SU-DHL-6 (cell line): ENCODE measurements at regions not wholly inside any gene's neighbourhood (a gene's known extent, or its start where the extent isn't known, plus 50 kb on each side); places are given as distances from the start of the nearest gene placed in this dataset.

Experiments used
- H2AFZ ChIP-seq: fragments of 200-600 bp; sonication (generic); 2 replicates; pipeline ENCODE4 v1.6.1; 2014; ENCODE audit warnings: low read depth, mild to moderate bottlenecking, moderate library complexity, mixed read lengths, antibody characterized with exemption, low read length; ENCODE audit not compliant: severe bottlenecking
- H3F3A ChIP-seq: fragments of 200-600 bp; shearing (Covaris generic); 2 replicates; pipeline ENCODE4 v1.6.0; 2016; ENCODE audit warnings: antibody characterized with exemption, mild to moderate bottlenecking; ENCODE audit not compliant: insufficient read depth
- H3K27ac ChIP-seq: fragments of 200-600 bp; sonication (generic); 2 replicates; pipeline ENCODE4 v1.5.1; 2016; ENCODE audit warnings: low read depth, mild to moderate bottlenecking, low read length, moderate library complexity, mixed read lengths
- H3K27me3 ChIP-seq: fragments of 200-600 bp; sonication (generic), shearing (Covaris generic); 2 replicates; pipeline ENCODE4 v1.6.0; 2014; ENCODE audit warnings: mild to moderate bottlenecking, low read length
- H3K36me3 ChIP-seq: fragments of 200-600 bp; sonication (generic); 2 replicates; pipeline ENCODE4 v1.6.1; 2014; ENCODE audit warnings: mild to moderate bottlenecking, low read length, mixed read lengths
- H3K4me2 ChIP-seq: fragments of 300-600, 200-600 bp; shearing (Covaris generic), sonication (generic); 2 replicates; pipeline ENCODE4 v1.6.0; 2014; ENCODE audit warnings: low read length, low read depth, mild to moderate bottlenecking; ENCODE audit not compliant: poor library complexity, severe bottlenecking
- H3K4me3 ChIP-seq: fragments of 200-600 bp; sonication (generic); 2 replicates; pipeline ENCODE4 v1.5.1; 2014; ENCODE audit warnings: antibody characterized with exemption, low read length, mild to moderate bottlenecking, mixed read lengths; ENCODE audit not compliant: insufficient read depth, poor library complexity, severe bottlenecking
- H3K79me2 ChIP-seq: fragments of 200-600 bp; sonication (generic); 2 replicates; pipeline ENCODE4 v1.6.1; 2014; ENCODE audit warnings: mild to moderate bottlenecking, low read length, moderate library complexity; ENCODE audit not compliant: insufficient read depth
- H3K9ac ChIP-seq: fragments of 200-600 bp; sonication (generic); 2 replicates; pipeline ENCODE4 v1.7.0; 2014; ENCODE audit warnings: mild to moderate bottlenecking, low read length
- H3K9me2 ChIP-seq: fragments of 200-600 bp; sonication (generic); replicated peaks from 2 replicates; pipeline ENCODE4 v1.6.1; 2014; ENCODE audit warnings: low read length; ENCODE audit not compliant: insufficient read depth
- H3K9me3 ChIP-seq: fragments of 200-600 bp; sonication (generic); 2 replicates; pipeline ENCODE4 v1.6.1; 2014; ENCODE audit warnings: low read length, mixed read lengths; ENCODE audit not compliant: insufficient read depth
- H4K20me1 ChIP-seq: fragments of 200-600 bp; sonication (generic); 2 replicates; pipeline ENCODE4 v1.6.1; 2014; ENCODE audit warnings: low read depth, mild to moderate bottlenecking, antibody characterized with exemption, low read length, moderate library complexity, mixed read lengths
- CTCF ChIP-seq: fragments of 200-600 bp; sonication (generic); IDR thresholded peaks from one replicate; pipeline ENCODE4 v1.5.1; 2017; ENCODE audit warnings: antibody characterized with exemption, mild to moderate bottlenecking, low read length, moderate library complexity; ENCODE audit not compliant: insufficient read depth, poor library complexity, severe bottlenecking
- EZH2phosphoT487 ChIP-seq: fragments of 200-600 bp; sonication (generic), shearing (Covaris generic); conservative IDR thresholded peaks from 2 replicates; pipeline ENCODE4 v1.6.1; 2018; ENCODE audit warnings: mild to moderate bottlenecking, antibody characterized with exemption, low read length, moderate library complexity, mixed read lengths

DNA sequence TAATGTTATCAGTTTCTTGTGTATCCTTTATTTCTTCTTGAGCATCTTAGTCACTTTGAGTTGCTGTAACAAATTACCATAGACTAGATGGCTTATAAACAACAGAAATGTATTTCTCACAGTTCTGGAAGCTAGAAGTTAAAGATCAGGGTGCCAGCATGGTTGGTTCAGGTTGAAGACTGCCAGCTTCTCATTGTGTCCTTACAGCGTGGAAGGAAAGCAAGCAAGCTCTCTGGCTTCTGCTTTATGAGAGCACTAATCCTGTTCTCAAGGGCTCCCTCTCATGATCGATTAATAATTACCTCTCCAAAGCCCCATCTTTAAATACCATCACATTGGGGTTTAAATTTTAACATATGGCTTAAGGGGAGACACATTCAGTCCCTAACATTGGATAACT lies 497.2 kb downstream of the RAPGEF2 start:
- H3K79me2 ChIP-seq, result no peaks in the 10 kb centered on the region
- H3K36me3 ChIP-seq, result no peaks in the 10 kb centered on the region
- H2AFZ ChIP-seq, result no peak overlapping the region
- H3K27me3 ChIP-seq, result no peaks in the 10 kb centered on the region
- H3K4me2 ChIP-seq, result no peak overlapping the region
- TF ChIP-seq EZH2phosphoT487 (no peak), CTCF (no peak)
- H4K20me1 ChIP-seq, result no peaks in the 10 kb centered on the region
- H3K4me3 ChIP-seq, result no peak overlapping the region
- H3K9me3 ChIP-seq, result no peaks in the 10 kb centered on the region
- no peak overlapping the region for H3K27ac ChIP-seq
- H3F3A ChIP-seq, result no peaks in the 10 kb centered on the region
- no peak overlapping the region for H3K9ac ChIP-seq
- no peaks in the 10 kb centered on the region for H3K9me2 ChIP-seq

- Histone ChIP-seq H3K9ac (no peak overlapping the region), H3K36me3 (no peaks in the 10 kb centered on the region), H3K9me3 (no peaks in the 10 kb centered on the region), H3K4me3 (no peak overlapping the region), H3K79me2 (no peaks in the 10 kb centered on the region), H3K4me2 (no peak overlapping the region), H3K27me3 (no peaks in the 10 kb centered on the region), H2AFZ (no peak overlapping the region), H3F3A (no peaks in the 10 kb centered on the region), H3K9me2 (no peaks in the 10 kb centered on the region), H4K20me1 (no peaks in the 10 kb centered on the region), H3K27ac (no peak overlapping the region)
- no peak for TF ChIP-seq EZH2phosphoT487
- no peak for TF ChIP-seq CTCF
Observed at GRCh38 chr4:159604781-159605180, 501.9 kb downstream of the RAPGEF2 start.

- H4K20me1 ChIP-seq, result no peaks in the 10 kb centered on the region
- no peaks in the 10 kb centered on the region for H3K9me2 ChIP-seq
- no peak for TF ChIP-seq EZH2phosphoT487
- TF ChIP-seq CTCF, result no peak
- H3K27me3 ChIP-seq, result no peaks in the 10 kb centered on the region
- H3K27ac ChIP-seq, result no peak overlapping the region
- no peak overlapping the region for H3K4me3 ChIP-seq
- H2AFZ ChIP-seq, result no peak overlapping the region
- H3K36me3 ChIP-seq, result no peaks in the 10 kb centered on the region
- no peaks in the 10 kb centered on the region for H3K9me3 ChIP-seq
- H3F3A ChIP-seq, result no peaks in the 10 kb centered on the region
- no peaks in the 10 kb centered on the region for H3K79me2 ChIP-seq
- no peak overlapping the region for H3K4me2 ChIP-seq
- H3K9ac ChIP-seq, result no peak overlapping the region
Observed at GRCh38 chr4:159606835-159607234, 504.0 kb downstream of the RAPGEF2 start.

- H3K36me3 ChIP-seq, result no peaks in the 10 kb centered on the region
- no peaks in the 10 kb centered on the region for H3K9me2 ChIP-seq
- no peak overlapping the region for H3K9ac ChIP-seq
- H3K27me3 ChIP-seq, result no peaks in the 10 kb centered on the region
- H3K79me2 ChIP-seq, result no peaks in the 10 kb centered on the region
- no peaks in the 10 kb centered on the region for H3K9me3 ChIP-seq
- no peak overlapping the region for H3K4me2 ChIP-seq
- H3K27ac ChIP-seq, result no peak overlapping the region
- no peaks in the 10 kb centered on the region for H4K20me1 ChIP-seq
- H3F3A ChIP-seq, result no peaks in the 10 kb centered on the region
- H2AFZ ChIP-seq, result no peak overlapping the region
- no peak overlapping the region for H3K4me3 ChIP-seq
- no peak for TF ChIP-seq EZH2phosphoT487
- no peak for TF ChIP-seq CTCF
Observed at GRCh38 chr4:159607809-159608208, 504.9 kb downstream of the RAPGEF2 start.
